ENCODE measurements at regions not wholly inside any gene's neighbourhood (a gene's known extent, or its start where the extent isn't known, plus 50 kb on each side); places are given as distances from the start of the nearest gene placed in this dataset.
"Not testable (repeated sequence)": the region's sequence is repeated elsewhere in the genome, so short reads cannot be mapped to it uniquely, and the experiment has no call there.

DNA sequence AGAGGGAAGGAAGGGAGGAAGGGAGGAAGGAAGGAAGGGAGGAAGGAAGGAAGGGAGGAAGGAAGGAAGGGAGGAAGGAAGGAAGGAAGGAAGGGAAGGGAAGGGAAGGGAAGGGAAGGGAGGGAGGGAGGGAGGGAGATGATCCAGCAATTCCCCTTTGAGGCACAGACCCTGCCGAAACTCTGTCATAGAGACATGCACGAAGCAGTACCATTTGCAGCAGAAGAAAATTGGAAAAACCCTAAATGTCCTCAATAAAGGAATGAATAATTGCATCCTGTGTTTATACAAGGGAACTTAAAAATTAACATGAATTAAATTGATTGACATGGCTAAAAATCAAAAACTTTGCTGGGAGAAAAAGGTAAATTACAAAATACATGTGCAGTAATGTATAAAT is 151.5 kb downstream of the MTERF1 start:
- not testable (repeated sequence) for TF ChIP-seq POLR2A (IDR thresholded peaks at IDR 0.05; ENCODE audit: low read depth)
- TF ChIP-seq, protein P1, sequence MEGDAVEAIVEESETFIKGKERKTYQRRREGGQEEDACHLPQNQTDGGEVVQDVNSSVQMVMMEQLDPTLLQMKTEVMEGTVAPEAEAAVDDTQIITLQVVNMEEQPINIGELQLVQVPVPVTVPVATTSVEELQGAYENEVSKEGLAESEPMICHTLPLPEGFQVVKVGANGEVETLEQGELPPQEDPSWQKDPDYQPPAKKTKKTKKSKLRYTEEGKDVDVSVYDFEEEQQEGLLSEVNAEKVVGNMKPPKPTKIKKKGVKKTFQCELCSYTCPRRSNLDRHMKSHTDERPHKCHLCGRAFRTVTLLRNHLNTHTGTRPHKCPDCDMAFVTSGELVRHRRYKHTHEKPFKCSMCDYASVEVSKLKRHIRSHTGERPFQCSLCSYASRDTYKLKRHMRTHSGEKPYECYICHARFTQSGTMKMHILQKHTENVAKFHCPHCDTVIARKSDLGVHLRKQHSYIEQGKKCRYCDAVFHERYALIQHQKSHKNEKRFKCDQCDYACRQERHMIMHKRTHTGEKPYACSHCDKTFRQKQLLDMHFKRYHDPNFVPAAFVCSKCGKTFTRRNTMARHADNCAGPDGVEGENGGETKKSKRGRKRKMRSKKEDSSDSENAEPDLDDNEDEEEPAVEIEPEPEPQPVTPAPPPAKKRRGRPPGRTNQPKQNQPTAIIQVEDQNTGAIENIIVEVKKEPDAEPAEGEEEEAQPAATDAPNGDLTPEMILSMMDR (IDR thresholded peaks at IDR 0.05) = not testable (repeated sequence)

Data from esophagus muscularis mucosa (tissue), 3 donors.